ENCODE measurements at regions not wholly inside any gene's neighbourhood (a gene's known extent, or its start where the extent isn't known, plus 50 kb on each side); places are given as distances from the start of the nearest gene placed in this dataset.

GRCh38 chr2:78077633-78078032, 555.5 kb upstream of the LRRTM4 start:
- ATAC-seq: no peak
- peaks cover 16% of the 10 kb centered on the region for H3K9me3 Mint-ChIP-seq
- H3K27ac Mint-ChIP-seq: no peak overlapping the region
- H3K4me3 Mint-ChIP-seq: no peak overlapping the region
- no peaks in the 10 kb centered on the region for H3K4me1 Mint-ChIP-seq
- no peaks in the 10 kb centered on the region for H3K36me3 Mint-ChIP-seq
- no peaks in the 10 kb centered on the region for H3K27me3 Mint-ChIP-seq

GRCh38 chr2:78082555-78082954, 560.4 kb upstream of the LRRTM4 start:
- Mint-ChIP-seq H3K4me1 (no peaks in the 10 kb centered on the region), H3K27me3 (no peaks in the 10 kb centered on the region), H3K27ac (no peak overlapping the region), H3K4me3 (no peak overlapping the region), H3K36me3 (no peaks in the 10 kb centered on the region), H3K9me3 (peaks cover 9% of the 10 kb centered on the region)
- no peak for ATAC-seq

- no peaks in the 10 kb centered on the region for H3K27me3 Mint-ChIP-seq
- H3K4me3 Mint-ChIP-seq: no peak overlapping the region
- no peak overlapping the region for H3K27ac Mint-ChIP-seq
- no peaks in the 10 kb centered on the region for H3K36me3 Mint-ChIP-seq
- no peaks in the 10 kb centered on the region for H3K4me1 Mint-ChIP-seq
- H3K9me3 Mint-ChIP-seq: peaks cover 6% of the 10 kb centered on the region
- no peak for ATAC-seq
Measured at GRCh38 chr2:78093436-78093835, 571.3 kb upstream of the LRRTM4 start.

- H3K4me3 Mint-ChIP-seq: no peak overlapping the region
- H3K4me1 Mint-ChIP-seq: no peaks in the 10 kb centered on the region
- no peaks in the 10 kb centered on the region for H3K27me3 Mint-ChIP-seq
- H3K9me3 Mint-ChIP-seq: peaks cover 11% of the 10 kb centered on the region
- no peaks in the 10 kb centered on the region for H3K36me3 Mint-ChIP-seq
- no peak overlapping the region for H3K27ac Mint-ChIP-seq
- ATAC-seq: no peak
Measured at GRCh38 chr2:78109272-78109671, 587.1 kb upstream of the LRRTM4 start.

GRCh38 chr2:78115291-78115690, 593.1 kb upstream of the LRRTM4 start:
- Mint-ChIP-seq H3K4me3 (no peak overlapping the region), H3K27me3 (no peaks in the 10 kb centered on the region), H3K4me1 (no peaks in the 10 kb centered on the region), H3K9me3 (peaks cover 20% of the 10 kb centered on the region), H3K27ac (no peak overlapping the region), H3K36me3 (no peaks in the 10 kb centered on the region)
- ATAC-seq: no peak

- H3K27me3 Mint-ChIP-seq: no peaks in the 10 kb centered on the region
- ATAC-seq: no peak
- H3K27ac Mint-ChIP-seq: no peak overlapping the region
Measured at GRCh38 chr2:78118037-78118436, 595.9 kb upstream of the LRRTM4 start.

GRCh38 chr2:78120275-78120674, 598.1 kb upstream of the LRRTM4 start:
- no peak overlapping the region for H3K27ac Mint-ChIP-seq
- H3K27me3 Mint-ChIP-seq: no peaks in the 10 kb centered on the region
- H3K9me3 Mint-ChIP-seq: peaks cover 12% of the 10 kb centered on the region
- no peak overlapping the region for H3K4me3 Mint-ChIP-seq
- ATAC-seq: no peak
- no peaks in the 10 kb centered on the region for H3K4me1 Mint-ChIP-seq
- H3K36me3 Mint-ChIP-seq: no peaks in the 10 kb centered on the region

More at GRCh38 chr2:78118037-78118436, 595.9 kb upstream of the LRRTM4 start:
- no peak overlapping the region for H3K4me3 Mint-ChIP-seq
- H3K36me3 Mint-ChIP-seq: no peaks in the 10 kb centered on the region
- H3K4me1 Mint-ChIP-seq: no peaks in the 10 kb centered on the region
- H3K9me3 Mint-ChIP-seq: peaks cover 17% of the 10 kb centered on the region

GRCh38 chr2:78125042-78125441, 602.9 kb upstream of the LRRTM4 start:
- no peaks in the 10 kb centered on the region for H3K9me3 Mint-ChIP-seq
- no peaks in the 10 kb centered on the region for H3K4me1 Mint-ChIP-seq
- ATAC-seq: no peak
- H3K27ac Mint-ChIP-seq: no peak overlapping the region
- H3K27me3 Mint-ChIP-seq: no peaks in the 10 kb centered on the region
- no peak overlapping the region for H3K4me3 Mint-ChIP-seq
- H3K36me3 Mint-ChIP-seq: no peaks in the 10 kb centered on the region

- Mint-ChIP-seq H3K9me3 (no peaks in the 10 kb centered on the region), H3K4me1 (no peaks in the 10 kb centered on the region)
- no peak for ATAC-seq
Measured at GRCh38 chr2:78127424-78127823, 605.2 kb upstream of the LRRTM4 start.

GRCh38 chr2:78132391-78133370, 610.5 kb upstream of the LRRTM4 start:
- Mint-ChIP-seq H3K4me3 (no peak overlapping the region), H3K36me3 (no peaks in the 10 kb centered on the region), H3K4me1 (no peaks in the 10 kb centered on the region), H3K27me3 (no peaks in the 10 kb centered on the region), H3K9me3 (no peaks in the 10 kb centered on the region), H3K27ac (no peak overlapping the region)
- ATAC-seq: no peak

More at GRCh38 chr2:78127424-78127823, 605.2 kb upstream of the LRRTM4 start:
- no peaks in the 10 kb centered on the region for H3K27me3 Mint-ChIP-seq
- H3K27ac Mint-ChIP-seq: no peak overlapping the region
- H3K4me3 Mint-ChIP-seq: no peak overlapping the region
- no peaks in the 10 kb centered on the region for H3K36me3 Mint-ChIP-seq

- no peaks in the 10 kb centered on the region for H3K4me1 Mint-ChIP-seq
- ATAC-seq: peak; percentile 37
- H3K27me3 Mint-ChIP-seq: no peaks in the 10 kb centered on the region
- no peaks in the 10 kb centered on the region for H3K9me3 Mint-ChIP-seq
- H3K27ac Mint-ChIP-seq: no peak overlapping the region
- no peaks in the 10 kb centered on the region for H3K36me3 Mint-ChIP-seq
- no peak overlapping the region for H3K4me3 Mint-ChIP-seq
Measured at GRCh38 chr2:78145395-78145996, 623.3 kb upstream of the LRRTM4 start.

- H3K4me3 Mint-ChIP-seq: no peak overlapping the region
- H3K4me1 Mint-ChIP-seq: no peaks in the 10 kb centered on the region
- H3K27me3 Mint-ChIP-seq: no peaks in the 10 kb centered on the region
- ATAC-seq: peak; percentile 58
- no peak overlapping the region for H3K27ac Mint-ChIP-seq
- H3K9me3 Mint-ChIP-seq: no peaks in the 10 kb centered on the region
- H3K36me3 Mint-ChIP-seq: no peaks in the 10 kb centered on the region
Measured at GRCh38 chr2:78145997-78146722, 624.0 kb upstream of the LRRTM4 start.

GRCh38 chr2:78147466-78147865, 625.3 kb upstream of the LRRTM4 start:
- Mint-ChIP-seq H3K4me1 (no peaks in the 10 kb centered on the region), H3K9me3 (no peaks in the 10 kb centered on the region), H3K4me3 (no peak overlapping the region), H3K27me3 (no peaks in the 10 kb centered on the region), H3K36me3 (no peaks in the 10 kb centered on the region), H3K27ac (no peak overlapping the region)
- ATAC-seq: peak; percentile 48

GRCh38 chr2:78154586-78154985, 632.4 kb upstream of the LRRTM4 start:
- Mint-ChIP-seq H3K36me3 (no peaks in the 10 kb centered on the region), H3K4me1 (no peaks in the 10 kb centered on the region), H3K4me3 (no peak overlapping the region), H3K27me3 (no peaks in the 10 kb centered on the region), H3K9me3 (peaks cover 2% of the 10 kb centered on the region), H3K27ac (no peak overlapping the region)
- ATAC-seq: no peak

- Mint-ChIP-seq H3K9me3 (peaks cover 5% of the 10 kb centered on the region), H3K27me3 (no peaks in the 10 kb centered on the region)
Measured at GRCh38 chr2:78162202-78162601, 640.0 kb upstream of the LRRTM4 start.

More at GRCh38 chr2:78162202-78162601, 640.0 kb upstream of the LRRTM4 start:
- no peak overlapping the region for H3K27ac Mint-ChIP-seq
- H3K4me1 Mint-ChIP-seq: no peaks in the 10 kb centered on the region
- no peak for ATAC-seq
- no peaks in the 10 kb centered on the region for H3K36me3 Mint-ChIP-seq
- no peak overlapping the region for H3K4me3 Mint-ChIP-seq

Measured in stimulated activated memory B cell treated with anti-CD40 and anti-IgM and Interleukin-4, amounts not matched to agents 10 μg/mL and 1 μg/mL and 100 μg/mL, for 72 hours (primary cell).